Mesodermal cell (in vitro differentiated cells): ENCODE measurements at regions not wholly inside any gene's neighbourhood (a gene's known extent, or its start where the extent isn't known, plus 50 kb on each side); places are given as distances from the start of the nearest gene placed in this dataset.
"Not testable (repeated sequence)": the region's sequence is repeated elsewhere in the genome, so short reads cannot be mapped to it uniquely, and the experiment has no call there.

Experiments used
- H3K27ac ChIP-seq: 2 replicates; pipeline ENCODE4 v1.7.0; 2013; ENCODE audit warnings: mild to moderate bottlenecking, low read depth, low read length, moderate library complexity; ENCODE audit not compliant: severe bottlenecking
- H3K36me3 ChIP-seq: 2 replicates; pipeline ENCODE4 v1.7.1; 2013; ENCODE audit warnings: mild to moderate bottlenecking, low read length, moderate library complexity; ENCODE audit not compliant: control insufficient read depth, insufficient read depth
- H3K4me1 ChIP-seq: one replicate; pipeline ENCODE4 v1.7.1; 2013; ENCODE audit warnings: mild to moderate bottlenecking, low read length; ENCODE audit not compliant: insufficient read depth, control insufficient read depth, poor library complexity, severe bottlenecking
- H3K4me3 ChIP-seq: 2 replicates; pipeline ENCODE4 v1.7.0; 2013; ENCODE audit warnings: low read length, control low read depth, mild to moderate bottlenecking; ENCODE audit not compliant: insufficient read depth, poor library complexity, severe bottlenecking; ENCODE audit errors: extremely low read depth
- H3K9me3 ChIP-seq: 2 replicates; pipeline ENCODE4 v1.7.1; 2013; ENCODE audit warnings: mild to moderate bottlenecking, low read length, moderate library complexity; ENCODE audit not compliant: control insufficient read depth
- WGBS, 2 experiments: methylation state at CpG; one replicate each; pipeline ENCODE4 v1.1.5; 2013; ENCODE audit warnings: missing lambda C conversion rate in 2 of 2; ENCODE audit not compliant: insufficient coverage in 2 of 2; 5-methylcytosine and 5-hydroxymethylcytosine counted together

- H3K9me3 ChIP-seq: peaks cover 31% of the 10 kb centered on the region
- not testable (repeated sequence) for H3K36me3 ChIP-seq, H3K4me3 ChIP-seq, H3K4me1 ChIP-seq, H3K27ac ChIP-seq
- no CpG with 5 or more reads among the region's 1 CpG for WGBS, 2 experiments
These were observed 1793.7 kb downstream of the UQCRFS1 start for GRCh38 chr19:27419217-27419616.

- Histone ChIP-seq H3K4me3 (no peak overlapping the region), H3K9me3 (peaks cover 70% of the 10 kb centered on the region)
- 79 to 82% methylated on average over 2 of the region's 2 CpGs for WGBS, 2 experiments
These were observed 1819.4 kb downstream of the UQCRFS1 start for GRCh38 chr19:27393591-27393990.

DNA sequence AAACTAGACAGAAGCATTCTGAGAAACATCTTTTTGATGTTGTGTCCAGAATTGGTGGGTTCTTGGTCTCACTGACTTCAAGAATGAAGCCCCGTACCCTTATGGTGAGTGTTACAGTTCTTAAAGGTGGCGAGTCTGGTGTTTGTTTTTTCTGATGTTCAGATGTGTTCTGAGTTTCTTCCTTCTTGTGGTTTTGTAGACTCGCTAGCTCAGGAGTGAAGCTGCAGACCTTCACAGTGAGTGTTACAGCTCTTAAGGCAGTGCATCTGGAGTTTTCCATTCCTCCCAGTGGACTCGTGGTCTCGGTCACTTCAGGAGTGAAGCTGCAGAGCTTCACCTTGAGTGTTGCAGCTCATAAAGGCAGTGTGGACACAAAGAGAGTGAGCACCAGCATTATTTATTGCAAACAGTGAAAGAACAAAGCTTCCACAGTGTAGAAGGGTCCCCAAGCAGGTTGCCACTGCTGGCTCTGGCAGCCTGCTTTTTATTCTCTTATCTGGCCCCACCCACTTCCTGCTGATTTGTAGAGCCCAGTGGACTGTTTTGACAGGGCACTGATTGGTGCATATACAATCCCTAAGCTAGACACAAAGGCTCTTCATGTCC, 1820.8 kb downstream of the UQCRFS1 start:
- 70 to 73% methylated on average over 5 of the region's 5 CpGs for WGBS, 2 experiments
- H3K4me3 ChIP-seq: no peak overlapping the region
- H3K27ac ChIP-seq: no peak overlapping the region
- H3K36me3 ChIP-seq: no peaks in the 10 kb centered on the region
- no peaks in the 10 kb centered on the region for H3K4me1 ChIP-seq
- H3K9me3 ChIP-seq: peaks cover 80% of the 10 kb centered on the region

More at GRCh38 chr19:27393591-27393990, 1819.4 kb downstream of the UQCRFS1 start:
- Histone ChIP-seq H3K4me1 (no peaks in the 10 kb centered on the region), H3K36me3 (no peaks in the 10 kb centered on the region), H3K27ac (no peak overlapping the region)

GRCh38 chr19:27379306-27379705, 1833.6 kb downstream of the UQCRFS1 start:
- peaks cover 67% of the 10 kb centered on the region for H3K9me3 ChIP-seq
- 40 to 54% methylated on average over 4 to 5 of the region's 5 CpGs for WGBS, 2 experiments
- not testable (repeated sequence) for H3K4me1 ChIP-seq

GRCh38 chr19:27369603-27370002, 1843.3 kb downstream of the UQCRFS1 start:
- peaks cover 71% of the 10 kb centered on the region for H3K9me3 ChIP-seq
- H3K4me3 ChIP-seq, H3K4me1 ChIP-seq, H3K36me3 ChIP-seq, H3K27ac ChIP-seq: not testable (repeated sequence)
- WGBS, 2 experiments: 33 to 44% methylated on average over 2 to 3 of the region's 3 CpGs

More at GRCh38 chr19:27379306-27379705, 1833.6 kb downstream of the UQCRFS1 start:
- not testable (repeated sequence) for H3K4me3 ChIP-seq, H3K27ac ChIP-seq, H3K36me3 ChIP-seq

DNA sequence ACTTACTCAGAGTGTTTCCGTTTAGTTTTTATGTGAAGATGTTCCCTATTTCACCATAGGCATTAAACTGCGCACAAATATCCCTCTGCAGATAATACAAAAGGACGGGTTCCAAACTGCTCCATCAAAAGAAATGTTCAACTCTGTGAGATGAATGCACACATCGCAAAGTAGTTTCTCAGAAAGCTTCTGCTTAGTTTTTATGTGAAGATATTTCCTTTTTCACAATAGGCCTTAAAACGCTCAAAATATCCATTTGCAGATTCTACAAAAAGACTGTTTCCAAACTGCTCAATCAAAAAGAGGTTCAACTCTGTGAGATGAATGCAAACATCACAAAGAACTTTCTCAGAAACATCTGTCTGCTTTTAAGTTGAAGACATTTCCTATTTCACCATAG, 1850.5 kb downstream of the UQCRFS1 start:
- H3K36me3 ChIP-seq, H3K4me3 ChIP-seq, H3K4me1 ChIP-seq, H3K27ac ChIP-seq: not testable (repeated sequence)
- H3K9me3 ChIP-seq: peaks cover 95% of the 10 kb centered on the region
- WGBS, 2 experiments: 49 to 50% methylated on average over 4 to 5 of the region's 5 CpGs

GRCh38 chr19:27355581-27355980, 1857.4 kb downstream of the UQCRFS1 start:
- H3K9me3 ChIP-seq: peaks cover 96% of the 10 kb centered on the region
- not testable (repeated sequence) for H3K36me3 ChIP-seq, H3K4me1 ChIP-seq, H3K27ac ChIP-seq, H3K4me3 ChIP-seq
- 25 to 67% methylated on average over 2 to 4 of the region's 4 CpGs for WGBS, 2 experiments
